ENCODE measurements at regions not wholly inside any gene's neighbourhood (a gene's known extent, or its start where the extent isn't known, plus 50 kb on each side); places are given as distances from the start of the nearest gene placed in this dataset.
"Not testable (repeated sequence)": the region's sequence is repeated elsewhere in the genome, so short reads cannot be mapped to it uniquely, and the experiment has no call there.

GRCh38 chr12:125312471-125312870 lies 247.2 kb downstream of the AACS start:
- no peak for DNase-seq

- no peak for DNase-seq
These were observed 249.0 kb downstream of the AACS start for GRCh38 chr12:125314051-125314755.

GRCh38 chr12:125315771-125316170 lies 250.5 kb downstream of the AACS start:
- DNase-seq: no peak

GRCh38 chr12:125320177-125320576 lies 254.9 kb downstream of the AACS start:
- DNase-seq: no peak

GRCh38 chr12:125324861-125325490 lies 259.7 kb downstream of the AACS start:
- DNase-seq: no peak

- DNase-seq: no peak
These were observed 264.2 kb downstream of the AACS start for GRCh38 chr12:125329239-125330102.

- DNase-seq: peak; percentile 31
These were observed 265.6 kb downstream of the AACS start for GRCh38 chr12:125330645-125331341.

GRCh38 chr12:125331342-125332052 lies 266.3 kb downstream of the AACS start:
- DNase-seq: no peak

- no peak for DNase-seq
These were observed 267.7 kb downstream of the AACS start for GRCh38 chr12:125332900-125333299.

- no peak for DNase-seq
These were observed 271.0 kb downstream of the AACS start for GRCh38 chr12:125336246-125336645.

- no peak for DNase-seq
These were observed 275.6 kb downstream of the AACS start for GRCh38 chr12:125340791-125341190.

GRCh38 chr12:125341422-125341821 lies 276.2 kb downstream of the AACS start:
- no peak for DNase-seq

GRCh38 chr12:125343649-125344048 lies 278.4 kb downstream of the AACS start:
- no peak for DNase-seq

GRCh38 chr12:125346362-125346761 lies 281.1 kb downstream of the AACS start:
- DNase-seq: peak; percentile 8

- DNase-seq: no peak
These were observed 286.6 kb downstream of the AACS start for GRCh38 chr12:125351788-125352187.

GRCh38 chr12:125353002-125353401 lies 287.8 kb downstream of the AACS start:
- DNase-seq: not testable (repeated sequence)

- no peak for DNase-seq
These were observed 288.6 kb downstream of the AACS start for GRCh38 chr12:125353871-125354270.

- no peak for DNase-seq
These were observed 290.4 kb downstream of the AACS start for GRCh38 chr12:125355614-125356013.

GRCh38 chr12:125356111-125356510 lies 290.9 kb downstream of the AACS start:
- DNase-seq: no peak

- no peak for DNase-seq
These were observed 292.3 kb downstream of the AACS start for GRCh38 chr12:125357561-125357960.

- DNase-seq: no peak
These were observed 295.3 kb downstream of the AACS start for GRCh38 chr12:125360540-125360939.

- DNase-seq: no peak
These were observed 305.8 kb downstream of the AACS start for GRCh38 chr12:125371033-125371432.

Data from NCI-H1105 (cell line).